HG02884 (cell line): ENCODE measurements at regions not wholly inside any gene's neighbourhood (a gene's known extent, or its start where the extent isn't known, plus 50 kb on each side); places are given as distances from the start of the nearest gene placed in this dataset.

ENCODE experiments used
- ATAC-seq: cut with Tn5 transposase; IDR thresholded peaks from one replicate; pipeline ENCODE4 v1.9.1; 2021; ENCODE audit warnings: mild to moderate bottlenecking, moderate library complexity; ENCODE audit not compliant: unreplicated experiment

DNA sequence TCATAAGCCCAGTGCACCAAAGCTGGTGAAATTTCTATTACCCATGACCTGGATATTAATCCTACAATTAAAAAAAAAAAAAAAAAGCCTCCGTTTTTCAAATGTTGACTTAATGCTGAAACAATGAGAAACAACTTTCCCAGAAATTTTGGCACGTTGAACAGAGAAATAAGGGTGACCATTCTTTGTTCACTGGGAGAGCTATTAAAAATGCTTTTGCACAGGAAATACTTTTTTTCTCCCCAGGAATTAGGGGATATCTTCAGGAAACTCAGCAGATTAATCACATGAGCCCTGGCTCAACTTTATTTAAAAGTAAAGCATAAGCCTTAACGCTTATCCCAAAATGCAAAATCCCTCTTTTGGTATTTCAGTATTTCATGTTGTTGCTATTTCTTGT is 54.8 kb upstream of the FLRT2 start:
- ATAC-seq, result no peak

DNA sequence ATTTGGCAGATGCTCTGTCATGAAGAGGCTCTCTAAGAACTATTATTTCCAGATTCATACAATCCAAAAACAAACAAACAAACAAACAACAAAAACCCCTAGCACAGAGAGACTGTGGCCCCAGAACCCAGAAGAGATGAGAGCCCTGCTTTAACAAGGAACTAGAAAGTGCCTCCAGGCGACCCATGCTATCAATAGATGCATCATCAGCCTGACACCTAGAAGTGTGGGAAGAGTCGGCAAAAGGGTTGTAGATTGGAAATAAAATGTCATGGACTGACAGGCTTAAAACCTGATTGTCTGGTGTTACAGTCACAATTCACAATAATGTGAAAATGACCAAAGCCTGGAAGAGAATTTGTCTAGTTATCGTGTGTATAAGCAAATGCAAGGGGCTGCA is 50.6 kb upstream of the FLRT2 start:
- no peak for ATAC-seq

DNA sequence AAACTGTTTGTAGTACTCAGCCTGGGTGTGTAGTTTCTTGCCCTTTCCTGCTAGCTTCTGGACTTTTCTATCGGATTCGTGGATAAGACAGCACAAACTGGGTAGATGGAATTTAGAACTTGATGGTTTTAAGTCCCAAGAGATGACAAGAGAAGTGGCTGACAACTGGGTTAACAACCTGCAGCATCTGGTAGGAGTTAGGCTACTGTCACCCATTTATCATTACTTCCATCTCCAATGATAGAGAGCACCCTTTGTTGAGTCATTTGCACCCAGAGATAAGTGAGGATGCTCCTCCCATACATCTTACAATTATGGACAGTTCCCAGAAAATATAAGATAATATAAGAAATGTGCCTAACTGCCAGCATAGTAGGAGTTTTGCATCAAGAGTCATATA is 50.2 kb upstream of the FLRT2 start:
- ATAC-seq, result no peak
